ENCODE measurements at regions not wholly inside any gene's neighbourhood (a gene's known extent, or its start where the extent isn't known, plus 50 kb on each side); places are given as distances from the start of the nearest gene placed in this dataset.

GRCh38 chr10:62453274-62453673 lies 79.1 kb downstream of the ZNF365 start:
- no peak for DNase-seq (ENCODE audit: low read depth in 2 of 2)

GRCh38 chr10:62454687-62455397 lies 80.7 kb downstream of the ZNF365 start:
- no peak for DNase-seq (ENCODE audit: low read depth in 2 of 2)

GRCh38 chr10:62456611-62457101 lies 82.5 kb downstream of the ZNF365 start:
- no peak for DNase-seq (ENCODE audit: low read depth in 2 of 2)

- no peak for DNase-seq (ENCODE audit: low read depth in 2 of 2)
These were observed 83.0 kb downstream of the ZNF365 start for GRCh38 chr10:62457196-62457595.

- DNase-seq (ENCODE audit: low read depth in 2 of 2), result no peak
These were observed 83.4 kb downstream of the ZNF365 start for GRCh38 chr10:62457598-62457997.

- DNase-seq (ENCODE audit: low read depth in 2 of 2), result no peak
These were observed 84.9 kb downstream of the ZNF365 start for GRCh38 chr10:62459072-62459471.

GRCh38 chr10:62459500-62459899 lies 85.3 kb downstream of the ZNF365 start:
- DNase-seq (ENCODE audit: low read depth in 2 of 2), result no peak

- DNase-seq (ENCODE audit: low read depth in 2 of 2), result no peak
These were observed 86.2 kb downstream of the ZNF365 start for GRCh38 chr10:62460393-62460792.

- DNase-seq (ENCODE audit: low read depth in 2 of 2), result no peak
These were observed 87.0 kb downstream of the ZNF365 start for GRCh38 chr10:62461120-62461519.

- no peak for DNase-seq (ENCODE audit: low read depth in 2 of 2)
These were observed 88.3 kb downstream of the ZNF365 start for GRCh38 chr10:62462461-62462860.

- no peak for DNase-seq (ENCODE audit: low read depth in 2 of 2)
These were observed 89.2 kb downstream of the ZNF365 start for GRCh38 chr10:62463364-62463763.

GRCh38 chr10:62464308-62464707 lies 90.1 kb downstream of the ZNF365 start:
- DNase-seq (ENCODE audit: low read depth in 2 of 2), result no peak

- DNase-seq (ENCODE audit: low read depth in 2 of 2), result no peak
These were observed 92.4 kb downstream of the ZNF365 start for GRCh38 chr10:62466590-62466989.

- DNase-seq (ENCODE audit: low read depth in 2 of 2), result no peak
These were observed 93.4 kb downstream of the ZNF365 start for GRCh38 chr10:62467527-62467926.

GRCh38 chr10:62471711-62472110 lies 97.5 kb downstream of the ZNF365 start:
- DNase-seq (ENCODE audit: low read depth in 2 of 2), result no peak

GRCh38 chr10:62473241-62473640 lies 99.1 kb downstream of the ZNF365 start:
- no peak for DNase-seq (ENCODE audit: low read depth in 2 of 2)

GRCh38 chr10:62475551-62475950 lies 101.4 kb downstream of the ZNF365 start:
- DNase-seq (ENCODE audit: low read depth in 2 of 2), result no peak

GRCh38 chr10:62479523-62479922 lies 105.4 kb downstream of the ZNF365 start:
- no peak for DNase-seq (ENCODE audit: low read depth in 2 of 2)

GRCh38 chr10:62480196-62480595 lies 106.0 kb downstream of the ZNF365 start:
- no peak for DNase-seq (ENCODE audit: low read depth in 2 of 2)

- DNase-seq (ENCODE audit: low read depth in 2 of 2), result no peak
These were observed 108.4 kb downstream of the ZNF365 start for GRCh38 chr10:62482581-62482980.

- DNase-seq (ENCODE audit: low read depth in 2 of 2), result no peak
These were observed 117.4 kb downstream of the ZNF365 start for GRCh38 chr10:62491597-62491996.

GRCh38 chr10:62492012-62492869 lies 118.1 kb downstream of the ZNF365 start:
- no peak for DNase-seq (ENCODE audit: low read depth in 2 of 2)

GRCh38 chr10:62492870-62493180 lies 118.7 kb downstream of the ZNF365 start:
- no peak for DNase-seq (ENCODE audit: low read depth in 2 of 2)

All from stimulated activated CD4-positive, alpha-beta T cell treated with anti-CD3 and anti-CD28 coated beads, Interleukin-12 subunit alpha, Interleukin-12 subunit beta, amount 100 ng/mL, for 24 hours (primary cell).